Epithelial cell of proximal tubule (primary cell): ENCODE measurements at regions not wholly inside any gene's neighbourhood (a gene's known extent, or its start where the extent isn't known, plus 50 kb on each side); places are given as distances from the start of the nearest gene placed in this dataset.

Experiments used
- DNase-seq: peaks from one replicate; pipeline ENCODE4 v3.0.0-alpha.2; 2011; ENCODE audit warnings: low read depth
- H3K4me3 ChIP-seq: 2 replicates; pipeline ENCODE4 v1.5.1; 2011; ENCODE audit warnings: low read depth, mild to moderate bottlenecking, low read length
- CTCF ChIP-seq: conservative IDR thresholded peaks from 2 replicates; pipeline ENCODE4 v1.5.1; 2012; ENCODE audit warnings: low read depth, mild to moderate bottlenecking, low read length

- no peak for DNase-seq
- H3K4me3 ChIP-seq = no peak overlapping the region
- TF ChIP-seq CTCF = no peak
These were observed 64.4 kb upstream of the SUB1 start for GRCh38 chr5:32520972-32521371.

GRCh38 chr5:32520356-32520755 is 65.0 kb upstream of the SUB1 start:
- no peak overlapping the region for H3K4me3 ChIP-seq
- no peak for DNase-seq
- TF ChIP-seq CTCF = no peak

GRCh38 chr5:32519508-32519907 is 65.8 kb upstream of the SUB1 start:
- no peak for TF ChIP-seq CTCF
- no peak overlapping the region for H3K4me3 ChIP-seq
- no peak for DNase-seq

- DNase-seq = no peak
- no peak for TF ChIP-seq CTCF
- H3K4me3 ChIP-seq = no peak overlapping the region
These were observed 70.3 kb upstream of the ZFR start for GRCh38 chr5:32514806-32515205.

- DNase-seq = no peak
- no peak for TF ChIP-seq CTCF
These were observed 68.4 kb upstream of the ZFR start for GRCh38 chr5:32512926-32513325.

GRCh38 chr5:32511776-32512374 is 67.3 kb upstream of the ZFR start:
- TF ChIP-seq CTCF = no peak
- H3K4me3 ChIP-seq = no peak overlapping the region

More at GRCh38 chr5:32512926-32513325, 68.4 kb upstream of the ZFR start:
- no peak overlapping the region for H3K4me3 ChIP-seq

GRCh38 chr5:32510860-32511259 is 66.3 kb upstream of the ZFR start:
- no peak for DNase-seq
- no peak for TF ChIP-seq CTCF

More at GRCh38 chr5:32511776-32512374, 67.3 kb upstream of the ZFR start:
- DNase-seq = no peak

More at GRCh38 chr5:32510860-32511259, 66.3 kb upstream of the ZFR start:
- H3K4me3 ChIP-seq = no peak overlapping the region
